Heart left ventricle (tissue), 13 donors: ENCODE measurements at regions not wholly inside any gene's neighbourhood (a gene's known extent, or its start where the extent isn't known, plus 50 kb on each side); places are given as distances from the start of the nearest gene placed in this dataset.

Experiments used
- POLR2A ChIP-seq, 2 donors: fragments of 450-650 bp; IDR thresholded peaks; one replicate each; pipeline ENCODE4 v1.6.1; 2017; ENCODE audit warnings: antibody characterized with exemption in 2 of 2, mild to moderate bottlenecking in 2 of 2, moderate library complexity in 2 of 2
- TF ChIP-seq, protein P1 (sequence below), 12 donors: fragments of 200-600 bp; sonication (generic) in 4 of 12; IDR thresholded peaks; one replicate each; pipeline versions ENCODE4 v1.5.0 to v1.8.0; 2018 to 2022; ENCODE audit warnings: antibody characterized with exemption in 12 of 12, mild to moderate bottlenecking in 5 of 12
- donor health status: ischemic (EF 13 %, LVEDD 7.1; RV severe dilation, severe dysfunction).
- donor health status: DM: no; HTN: yes; CAD: no.
- donor health status: DM: no; HTN: no; CAD: no.
- donor health status: ischemic (EF 25% LVEDD 6.9; RV normal size, moderate dysfunction).
- donor health status: ischemic (EF 25% LVEDD 5.7; RV mildly dilated, moderate dysfunction).
- donor health status: ischemic (EF 35%, LVEDD 5.7; RV mildly dilated, moderate dysfunction).
- donor health status: nonischemic (EF 11% LVEDD 7.7; RV severe dilation, severe dysfunction).
- donor health status: DM: yes; HTN: yes; CAD: no.
- donor health status: PGD.
- donor health status: ischemic (EF 29% LVEDD 5.4; RV normal size, mild dysfunction).
- donor health status: nonischemic (EF 23%, LVEDD 6.1; RV moderate dilation, normal function).

- TF ChIP-seq, protein P1, sequence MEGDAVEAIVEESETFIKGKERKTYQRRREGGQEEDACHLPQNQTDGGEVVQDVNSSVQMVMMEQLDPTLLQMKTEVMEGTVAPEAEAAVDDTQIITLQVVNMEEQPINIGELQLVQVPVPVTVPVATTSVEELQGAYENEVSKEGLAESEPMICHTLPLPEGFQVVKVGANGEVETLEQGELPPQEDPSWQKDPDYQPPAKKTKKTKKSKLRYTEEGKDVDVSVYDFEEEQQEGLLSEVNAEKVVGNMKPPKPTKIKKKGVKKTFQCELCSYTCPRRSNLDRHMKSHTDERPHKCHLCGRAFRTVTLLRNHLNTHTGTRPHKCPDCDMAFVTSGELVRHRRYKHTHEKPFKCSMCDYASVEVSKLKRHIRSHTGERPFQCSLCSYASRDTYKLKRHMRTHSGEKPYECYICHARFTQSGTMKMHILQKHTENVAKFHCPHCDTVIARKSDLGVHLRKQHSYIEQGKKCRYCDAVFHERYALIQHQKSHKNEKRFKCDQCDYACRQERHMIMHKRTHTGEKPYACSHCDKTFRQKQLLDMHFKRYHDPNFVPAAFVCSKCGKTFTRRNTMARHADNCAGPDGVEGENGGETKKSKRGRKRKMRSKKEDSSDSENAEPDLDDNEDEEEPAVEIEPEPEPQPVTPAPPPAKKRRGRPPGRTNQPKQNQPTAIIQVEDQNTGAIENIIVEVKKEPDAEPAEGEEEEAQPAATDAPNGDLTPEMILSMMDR (IDR thresholded peaks at IDR 0.05), result no peak
- TF ChIP-seq POLR2A (IDR thresholded peaks at IDR 0.05), result no peak
Measured at GRCh38 chr3:64388886-64389285, 163.6 kb upstream of the PRICKLE2 start.
